ENCODE measurements at regions not wholly inside any gene's neighbourhood (a gene's known extent, or its start where the extent isn't known, plus 50 kb on each side); places are given as distances from the start of the nearest gene placed in this dataset.
A peak's percentile ranks its signal among the peaks of the same experiment; 100 is the strongest.

DNA sequence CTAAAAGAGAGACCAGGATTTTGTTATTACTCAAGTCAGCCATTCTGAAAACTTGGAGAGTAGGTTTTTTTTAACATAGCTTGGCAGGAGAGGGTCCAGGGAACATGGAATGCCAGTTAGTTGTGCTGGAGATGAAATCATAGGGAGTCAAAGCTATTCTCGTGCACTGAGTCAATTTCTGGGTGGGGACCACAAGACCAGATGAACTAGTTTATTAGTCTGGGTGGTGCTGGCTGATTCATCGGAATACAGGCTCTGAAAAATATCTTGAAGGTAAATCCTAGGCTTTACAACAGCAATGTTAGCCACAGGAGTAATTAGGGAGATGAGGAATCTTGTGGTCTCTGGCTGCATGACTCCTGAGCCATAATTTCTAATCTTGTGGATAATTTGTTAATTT lies 921.4 kb downstream of the TRIB2 start:
- Histone ChIP-seq H3K36me3 (ENCODE audit: control insufficient read depth, insufficient read depth, low read length) (no peaks in the 10 kb centered on the region), H3K4me2 (ENCODE audit: extremely low read depth, insufficient read depth, low read length) (no peak overlapping the region), H2AFZ (ENCODE audit: low read length) (no peak overlapping the region), H3K4me1 (ENCODE audit: control insufficient read depth, extremely low read depth, insufficient read depth, low read length) (no peaks in the 10 kb centered on the region), H3K27ac (ENCODE audit: insufficient read depth, low read length) (no peak overlapping the region), H3K9ac (ENCODE audit: insufficient read depth, low read length) (no peak overlapping the region), H4K20me1 (ENCODE audit: control insufficient read depth, extremely low read depth, insufficient read depth, low read length) (no peaks in the 10 kb centered on the region), H3K4me3 (replicated peaks in 1 of 4; ENCODE audit: control extremely low read depth in 1 of 4, insufficient read depth in 1 of 4, low read depth in 3 of 4, low read length in 4 of 4) (no peak overlapping the region), H3K27me3 (ENCODE audit: control insufficient read depth, insufficient read depth, low read length) (no peaks in the 10 kb centered on the region), H3K79me2 (ENCODE audit: control insufficient read depth, insufficient read depth, low read length) (no peaks in the 10 kb centered on the region), H3K9me3 (ENCODE audit: control insufficient read depth, insufficient read depth, low read depth, low read length) (no peaks in the 10 kb centered on the region)
- TF ChIP-seq, protein P1, sequence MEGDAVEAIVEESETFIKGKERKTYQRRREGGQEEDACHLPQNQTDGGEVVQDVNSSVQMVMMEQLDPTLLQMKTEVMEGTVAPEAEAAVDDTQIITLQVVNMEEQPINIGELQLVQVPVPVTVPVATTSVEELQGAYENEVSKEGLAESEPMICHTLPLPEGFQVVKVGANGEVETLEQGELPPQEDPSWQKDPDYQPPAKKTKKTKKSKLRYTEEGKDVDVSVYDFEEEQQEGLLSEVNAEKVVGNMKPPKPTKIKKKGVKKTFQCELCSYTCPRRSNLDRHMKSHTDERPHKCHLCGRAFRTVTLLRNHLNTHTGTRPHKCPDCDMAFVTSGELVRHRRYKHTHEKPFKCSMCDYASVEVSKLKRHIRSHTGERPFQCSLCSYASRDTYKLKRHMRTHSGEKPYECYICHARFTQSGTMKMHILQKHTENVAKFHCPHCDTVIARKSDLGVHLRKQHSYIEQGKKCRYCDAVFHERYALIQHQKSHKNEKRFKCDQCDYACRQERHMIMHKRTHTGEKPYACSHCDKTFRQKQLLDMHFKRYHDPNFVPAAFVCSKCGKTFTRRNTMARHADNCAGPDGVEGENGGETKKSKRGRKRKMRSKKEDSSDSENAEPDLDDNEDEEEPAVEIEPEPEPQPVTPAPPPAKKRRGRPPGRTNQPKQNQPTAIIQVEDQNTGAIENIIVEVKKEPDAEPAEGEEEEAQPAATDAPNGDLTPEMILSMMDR (conservative IDR thresholded peaks at IDR 0.05 in 1 of 2, IDR thresholded peaks at IDR 0.05 in 1 of 2; ENCODE audit: low read depth in 1 of 2, low read length in 2 of 2) = no peak
- TF ChIP-seq EZH2 (IDR thresholded peaks at IDR 0.05; ENCODE audit: low read length, missing control alignments) = no peak
- DNase-seq (ENCODE audit: low read depth in 2 of 2) = peak; percentile 26 to 81

DNA sequence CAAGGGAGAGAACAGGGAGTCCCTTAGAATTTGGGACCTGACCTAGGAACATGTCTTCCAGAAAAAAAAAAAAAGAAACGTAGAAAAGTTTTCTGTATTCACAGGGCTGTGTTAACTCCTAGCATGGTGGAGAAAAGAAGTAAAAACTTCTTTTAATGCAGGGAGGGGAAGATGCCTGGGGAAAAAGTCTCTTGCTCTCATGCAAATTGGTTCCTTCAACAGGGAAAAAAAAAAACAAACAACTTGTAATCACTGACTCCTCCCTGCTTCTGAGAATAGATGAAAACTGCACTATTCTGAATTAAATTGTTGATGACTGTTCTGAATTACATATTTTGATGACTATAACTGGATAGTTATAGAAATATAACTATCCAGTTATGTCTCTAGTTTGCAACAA lies 933.2 kb downstream of the TRIB2 start:
- peaks cover 4% of the 10 kb centered on the region for H3K4me1 ChIP-seq (ENCODE audit: control insufficient read depth, extremely low read depth, insufficient read depth, low read length)
- no peak overlapping the region for H3K27ac ChIP-seq (ENCODE audit: insufficient read depth, low read length)
- no peaks in the 10 kb centered on the region for H3K79me2 ChIP-seq (ENCODE audit: control insufficient read depth, insufficient read depth, low read length)
- DNase-seq (ENCODE audit: low read depth in 2 of 2) = no peak
- no peaks in the 10 kb centered on the region for H3K27me3 ChIP-seq (ENCODE audit: control insufficient read depth, insufficient read depth, low read length)
- H3K4me2 ChIP-seq (ENCODE audit: extremely low read depth, insufficient read depth, low read length) = no peak overlapping the region
- no peak overlapping the region for H2AFZ ChIP-seq (ENCODE audit: low read length)
- no peak overlapping the region for H3K4me3 ChIP-seq (replicated peaks in 1 of 4; ENCODE audit: control extremely low read depth in 1 of 4, insufficient read depth in 1 of 4, low read depth in 3 of 4, low read length in 4 of 4)
- no peaks in the 10 kb centered on the region for H3K9me3 ChIP-seq (ENCODE audit: control insufficient read depth, insufficient read depth, low read depth, low read length)
- TF ChIP-seq EZH2 (IDR thresholded peaks at IDR 0.05; ENCODE audit: low read length, missing control alignments) = no peak
- TF ChIP-seq, protein P1 (conservative IDR thresholded peaks at IDR 0.05 in 1 of 2, IDR thresholded peaks at IDR 0.05 in 1 of 2; ENCODE audit: low read depth in 1 of 2, low read length in 2 of 2) = no peak
- H3K36me3 ChIP-seq (ENCODE audit: control insufficient read depth, insufficient read depth, low read length) = no peaks in the 10 kb centered on the region
- no peaks in the 10 kb centered on the region for H4K20me1 ChIP-seq (ENCODE audit: control insufficient read depth, extremely low read depth, insufficient read depth, low read length)
- no peak overlapping the region for H3K9ac ChIP-seq (ENCODE audit: insufficient read depth, low read length)

DNA sequence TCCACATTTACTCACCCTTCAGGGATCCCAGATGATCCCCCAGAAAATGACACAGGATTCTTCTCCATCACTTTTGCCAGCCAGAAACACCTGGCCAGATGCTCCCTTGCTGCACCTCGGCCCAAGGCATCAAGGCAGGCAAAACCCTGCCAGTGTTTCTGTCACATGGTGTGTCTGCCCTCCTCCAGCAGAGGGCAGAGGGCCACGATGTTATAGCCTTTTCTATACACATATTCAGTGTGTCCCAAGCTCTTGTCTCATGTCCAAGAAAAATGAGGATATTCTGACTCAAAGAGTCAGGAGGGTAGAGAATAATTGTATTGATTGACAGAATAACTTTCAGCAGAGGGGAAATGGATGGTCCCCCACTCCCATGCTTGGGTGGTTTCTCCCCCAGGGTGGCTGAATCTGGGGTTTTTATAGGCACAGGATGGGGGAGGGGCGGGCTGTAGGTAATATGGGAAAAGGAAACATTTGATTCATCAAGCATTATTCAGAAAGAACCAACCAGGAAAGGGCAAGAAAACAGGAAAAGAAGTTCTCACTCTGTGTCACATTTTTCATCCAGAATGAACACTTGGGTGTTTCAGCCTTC lies 933.9 kb downstream of the TRIB2 start:
- Histone ChIP-seq H3K27me3 (ENCODE audit: control insufficient read depth, insufficient read depth, low read length) (no peaks in the 10 kb centered on the region), H3K27ac (ENCODE audit: insufficient read depth, low read length) (no peak overlapping the region), H3K4me2 (ENCODE audit: extremely low read depth, insufficient read depth, low read length) (no peak overlapping the region), H3K4me1 (ENCODE audit: control insufficient read depth, extremely low read depth, insufficient read depth, low read length) (peaks cover 4% of the 10 kb centered on the region), H2AFZ (ENCODE audit: low read length) (no peak overlapping the region), H3K4me3 (replicated peaks in 1 of 4; ENCODE audit: control extremely low read depth in 1 of 4, insufficient read depth in 1 of 4, low read depth in 3 of 4, low read length in 4 of 4) (no peak overlapping the region), H3K9ac (ENCODE audit: insufficient read depth, low read length) (no peak overlapping the region), H3K36me3 (ENCODE audit: control insufficient read depth, insufficient read depth, low read length) (no peaks in the 10 kb centered on the region), H3K79me2 (ENCODE audit: control insufficient read depth, insufficient read depth, low read length) (no peaks in the 10 kb centered on the region), H3K9me3 (ENCODE audit: control insufficient read depth, insufficient read depth, low read depth, low read length) (no peaks in the 10 kb centered on the region), H4K20me1 (ENCODE audit: control insufficient read depth, extremely low read depth, insufficient read depth, low read length) (no peaks in the 10 kb centered on the region)
- DNase-seq (ENCODE audit: low read depth in 2 of 2) = no peak
- TF ChIP-seq, protein P1 (conservative IDR thresholded peaks at IDR 0.05 in 1 of 2, IDR thresholded peaks at IDR 0.05 in 1 of 2; ENCODE audit: low read depth in 1 of 2, low read length in 2 of 2) = no peak
- no peak for TF ChIP-seq EZH2 (IDR thresholded peaks at IDR 0.05; ENCODE audit: low read length, missing control alignments)
